ENCODE measurements at regions not wholly inside any gene's neighbourhood (a gene's known extent, or its start where the extent isn't known, plus 50 kb on each side); places are given as distances from the start of the nearest gene placed in this dataset.

DNA sequence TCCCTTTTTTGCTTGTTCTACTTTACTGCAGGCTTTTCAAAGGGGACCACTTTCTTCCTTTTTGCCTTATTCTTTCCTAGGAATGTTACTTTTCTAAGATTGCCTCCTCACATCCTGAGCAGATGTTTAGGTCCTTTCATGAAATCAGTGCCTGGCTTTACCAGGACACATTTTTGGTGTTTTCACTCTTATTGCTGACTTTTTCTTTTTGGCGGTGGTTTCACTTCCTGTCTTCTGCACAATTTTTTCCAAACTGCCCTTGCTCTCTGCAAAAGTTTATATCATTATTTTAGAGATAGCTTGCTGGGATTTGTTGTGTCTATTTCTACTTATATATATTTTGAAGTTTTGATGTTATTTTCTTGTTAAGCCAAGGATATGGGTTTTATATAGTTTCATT, 332.2 kb upstream of the MTPN start:
- no peak for DNase-seq (ENCODE audit: low spot score)
- POLR2A ChIA-PET (ENCODE audit: low non-redundant PET): no interaction called here
- no peak overlapping the region for H3K27ac ChIP-seq
- CTCF ChIA-PET: no interaction called here
- TF ChIP-seq, protein P1, sequence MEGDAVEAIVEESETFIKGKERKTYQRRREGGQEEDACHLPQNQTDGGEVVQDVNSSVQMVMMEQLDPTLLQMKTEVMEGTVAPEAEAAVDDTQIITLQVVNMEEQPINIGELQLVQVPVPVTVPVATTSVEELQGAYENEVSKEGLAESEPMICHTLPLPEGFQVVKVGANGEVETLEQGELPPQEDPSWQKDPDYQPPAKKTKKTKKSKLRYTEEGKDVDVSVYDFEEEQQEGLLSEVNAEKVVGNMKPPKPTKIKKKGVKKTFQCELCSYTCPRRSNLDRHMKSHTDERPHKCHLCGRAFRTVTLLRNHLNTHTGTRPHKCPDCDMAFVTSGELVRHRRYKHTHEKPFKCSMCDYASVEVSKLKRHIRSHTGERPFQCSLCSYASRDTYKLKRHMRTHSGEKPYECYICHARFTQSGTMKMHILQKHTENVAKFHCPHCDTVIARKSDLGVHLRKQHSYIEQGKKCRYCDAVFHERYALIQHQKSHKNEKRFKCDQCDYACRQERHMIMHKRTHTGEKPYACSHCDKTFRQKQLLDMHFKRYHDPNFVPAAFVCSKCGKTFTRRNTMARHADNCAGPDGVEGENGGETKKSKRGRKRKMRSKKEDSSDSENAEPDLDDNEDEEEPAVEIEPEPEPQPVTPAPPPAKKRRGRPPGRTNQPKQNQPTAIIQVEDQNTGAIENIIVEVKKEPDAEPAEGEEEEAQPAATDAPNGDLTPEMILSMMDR (conservative IDR thresholded peaks at IDR 0.05; ENCODE audit: low read depth): no peak

DNA sequence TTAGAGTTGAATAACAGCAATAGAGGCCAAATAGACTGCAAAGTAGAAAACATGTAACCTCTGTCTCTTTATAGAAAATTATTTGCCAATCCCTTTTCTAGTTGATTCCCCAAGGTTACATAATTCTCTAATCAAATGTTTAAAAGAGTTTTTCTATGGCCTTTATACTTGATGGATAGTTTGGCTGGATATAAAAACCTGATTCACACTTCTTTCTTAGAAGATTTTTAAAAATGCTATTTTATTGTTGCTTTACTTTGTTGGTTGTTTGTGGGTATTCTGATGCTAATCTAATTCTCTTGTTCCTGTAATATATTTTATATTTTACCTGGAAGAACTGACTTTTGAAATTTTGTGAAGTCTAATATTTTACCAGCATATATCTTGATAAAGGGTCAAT, 331.1 kb upstream of the MTPN start:
- ChIA-PET CTCF (no interaction called here), POLR2A (ENCODE audit: low non-redundant PET) (no interaction called here)
- TF ChIP-seq, protein P1 (conservative IDR thresholded peaks at IDR 0.05; ENCODE audit: low read depth): no peak
- no peak overlapping the region for H3K27ac ChIP-seq
- no peak for DNase-seq (ENCODE audit: low spot score)

DNA sequence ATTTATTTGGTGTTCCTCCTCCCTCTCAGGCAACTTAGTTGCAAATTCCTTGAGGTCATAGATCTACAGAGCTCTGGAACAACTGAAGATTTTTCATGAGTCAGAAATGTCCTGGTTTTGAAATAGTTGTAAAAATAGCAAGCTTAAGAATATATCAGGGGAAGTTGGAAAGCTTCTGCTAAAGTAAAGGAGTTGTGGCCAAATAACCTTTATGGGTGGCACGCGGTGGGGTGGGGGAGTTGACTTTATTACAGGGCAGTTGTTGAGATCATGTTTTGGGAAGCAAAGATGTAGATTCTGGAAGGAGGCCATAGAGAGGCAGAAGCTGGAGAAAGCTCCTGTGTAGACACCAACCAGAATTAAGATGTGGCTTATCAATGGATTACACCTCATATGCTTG, 326.0 kb upstream of the MTPN start:
- POLR2A ChIA-PET (ENCODE audit: low non-redundant PET): no interaction called here
- no peak for DNase-seq (ENCODE audit: low spot score)
- H3K27ac ChIP-seq: no peak overlapping the region
- TF ChIP-seq, protein P1 (conservative IDR thresholded peaks at IDR 0.05; ENCODE audit: low read depth): no peak
- CTCF ChIA-PET: no interaction called here

DNA sequence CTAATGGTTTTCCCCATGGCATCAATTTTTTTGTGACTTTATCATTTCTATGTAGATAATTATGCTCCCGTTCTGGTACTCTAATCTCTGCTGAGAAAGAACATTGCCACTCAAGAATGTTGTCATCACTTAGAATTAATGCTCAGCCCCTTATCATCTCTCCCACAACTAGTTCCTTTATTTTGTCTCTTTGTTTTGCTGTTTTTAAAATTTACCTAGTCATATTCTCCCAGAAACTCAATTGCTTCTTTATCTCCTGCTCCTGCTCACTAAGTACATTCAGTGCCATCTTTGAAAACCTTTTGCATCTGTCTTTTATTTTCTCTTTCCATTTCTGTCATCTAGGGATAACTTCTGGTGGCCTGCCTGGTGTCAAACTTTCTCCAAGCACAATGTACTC, 324.9 kb upstream of the MTPN start:
- CTCF ChIA-PET: no interaction called here
- DNase-seq (ENCODE audit: low spot score): no peak
- POLR2A ChIA-PET (ENCODE audit: low non-redundant PET): no interaction called here
- no peak overlapping the region for H3K27ac ChIP-seq
- TF ChIP-seq, protein P1 (conservative IDR thresholded peaks at IDR 0.05; ENCODE audit: low read depth): no peak

DNA sequence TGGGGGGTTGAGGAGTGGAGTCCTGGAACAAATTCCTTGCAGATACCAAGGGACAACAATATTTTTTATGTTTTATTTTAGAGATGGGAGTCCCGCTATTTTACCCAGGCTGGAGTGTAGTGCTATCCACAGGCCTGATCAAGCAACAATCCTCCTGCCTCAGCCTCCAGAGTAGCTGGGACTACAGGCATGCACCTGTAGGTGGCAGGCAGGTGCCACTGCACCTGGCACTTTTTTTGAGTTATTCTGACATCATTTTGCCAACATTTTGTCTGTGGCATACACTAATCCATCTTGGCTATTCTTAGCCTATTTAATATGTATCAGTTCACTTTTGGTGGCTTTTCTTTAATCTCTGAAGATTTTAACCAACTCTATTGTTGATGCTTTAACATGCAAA, 317.8 kb upstream of the MTPN start:
- ChIA-PET CTCF (no interaction called here), POLR2A (ENCODE audit: low non-redundant PET) (no interaction called here)
- H3K27ac ChIP-seq: no peak overlapping the region
- TF ChIP-seq, protein P1 (conservative IDR thresholded peaks at IDR 0.05; ENCODE audit: low read depth): no peak
- no peak for DNase-seq (ENCODE audit: low spot score)

DNA sequence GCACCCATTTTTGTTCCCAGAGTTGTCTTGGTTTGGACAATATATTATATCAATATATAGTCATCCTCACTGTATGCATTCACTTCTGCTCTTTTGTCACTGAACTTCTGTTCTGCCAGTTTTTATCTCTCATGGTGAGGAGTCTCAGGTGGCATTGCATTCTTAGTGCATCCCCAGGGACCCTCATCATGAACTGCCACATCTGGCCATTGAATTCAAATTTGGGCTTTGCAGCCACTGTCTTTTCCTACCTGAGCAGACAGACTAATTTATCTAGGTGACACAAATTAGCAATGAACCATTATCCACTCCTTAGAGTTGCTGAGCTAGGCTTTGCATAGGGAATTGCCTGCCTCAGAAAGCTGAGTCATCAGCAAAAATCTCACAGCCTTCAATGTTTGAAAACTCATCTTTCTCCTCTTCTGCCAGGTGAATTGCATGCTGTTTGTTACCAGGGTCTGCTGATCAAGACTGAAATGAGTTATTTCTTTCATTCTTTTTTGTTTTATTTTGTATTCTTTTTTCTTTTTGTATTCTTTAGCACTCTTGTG, 316.8 kb upstream of the MTPN start:
- no peak overlapping the region for H3K27ac ChIP-seq
- TF ChIP-seq, protein P1 (conservative IDR thresholded peaks at IDR 0.05; ENCODE audit: low read depth): no peak
- DNase-seq (ENCODE audit: low spot score): no peak
- ChIA-PET CTCF (no interaction called here), POLR2A (ENCODE audit: low non-redundant PET) (no interaction called here)

DNA sequence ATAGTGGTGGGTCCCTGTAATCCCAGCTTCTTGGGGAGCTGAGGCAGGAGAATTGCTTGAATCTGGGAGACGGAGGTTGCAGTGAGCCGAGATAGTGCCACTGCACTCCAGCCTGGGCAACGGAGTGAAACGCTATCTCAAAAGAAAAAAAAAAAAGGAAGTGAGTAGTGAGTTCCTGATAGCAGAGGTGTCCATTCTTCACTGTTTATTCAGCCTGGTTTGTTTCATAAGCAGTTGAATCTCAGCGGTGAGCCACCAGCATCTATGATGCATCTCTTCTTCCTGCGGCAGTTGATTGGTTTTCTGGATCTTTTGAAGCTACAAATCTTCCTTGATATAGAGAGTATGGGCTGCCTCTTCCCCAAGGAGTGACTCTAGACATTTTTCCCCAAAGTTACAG, 316.1 kb upstream of the MTPN start:
- ChIA-PET CTCF (interaction anchor here (0.6 kb wide), 1 partner anchor 317 kb away, joined by 3 read pairs; no protein-coding TSS in a partner anchor), POLR2A (ENCODE audit: low non-redundant PET) (no interaction called here)
- TF ChIP-seq, protein P1 (conservative IDR thresholded peaks at IDR 0.05; ENCODE audit: low read depth): no peak
- no peak for DNase-seq (ENCODE audit: low spot score)
- H3K27ac ChIP-seq: no peak overlapping the region

Data from RWPE1 (cell line).